H9 (cell line): ENCODE measurements at regions not wholly inside any gene's neighbourhood (a gene's known extent, or its start where the extent isn't known, plus 50 kb on each side); places are given as distances from the start of the nearest gene placed in this dataset.

Source experiments
- DNase-seq: peaks from one replicate; pipeline ENCODE4 v3.0.0-alpha.2; 2017
- H2AFZ ChIP-seq: one replicate; pipeline ENCODE4 v1.6.1; 2013; ENCODE audit warnings: mild to moderate bottlenecking, low read length, control low read depth, moderate library complexity
- H2AK5ac ChIP-seq: 2 replicates; pipeline ENCODE4 v1.6.1; 2013; ENCODE audit warnings: low read length, control low read depth, mixed read lengths; ENCODE audit not compliant: insufficient read length
- H2BK120ac ChIP-seq: one replicate; pipeline ENCODE4 v1.6.1; 2013; ENCODE audit warnings: low read depth, mild to moderate bottlenecking, low read length, control low read depth, inconsistent platforms; ENCODE audit not compliant: poor library complexity, severe bottlenecking
- H2BK12ac ChIP-seq: 2 replicates; pipeline ENCODE4 v1.6.1; 2013; ENCODE audit warnings: low read length, control low read depth, mixed read lengths, low read depth; ENCODE audit not compliant: insufficient read length
- H2BK15ac ChIP-seq: 2 replicates; pipeline ENCODE4 v1.6.1; 2013; ENCODE audit warnings: low read depth, low read length, control low read depth
- H2BK20ac ChIP-seq: one replicate; pipeline ENCODE4 v1.6.1; 2013; ENCODE audit warnings: low read depth, mild to moderate bottlenecking, low read length, control low read depth, inconsistent platforms; ENCODE audit not compliant: poor library complexity, severe bottlenecking
- H2BK5ac ChIP-seq: 2 replicates; pipeline ENCODE4 v1.6.1; 2013; ENCODE audit warnings: low read length, control low read depth, mixed read lengths; ENCODE audit not compliant: insufficient read length
- H3K14ac ChIP-seq: 2 replicates; pipeline ENCODE4 v1.6.1; 2013; ENCODE audit warnings: low read length, control low read depth; ENCODE audit not compliant: insufficient read depth
- H3K18ac ChIP-seq: 2 replicates; pipeline ENCODE4 v1.6.1; 2013; ENCODE audit warnings: low read depth, mild to moderate bottlenecking, mixed read lengths, low read length, control low read depth; ENCODE audit not compliant: insufficient read length
- H3K23ac ChIP-seq: 2 replicates; pipeline ENCODE4 v1.6.1; 2013; ENCODE audit warnings: low read length, control low read depth, mixed read lengths, low read depth; ENCODE audit not compliant: insufficient read length
- H3K23me2 ChIP-seq: 2 replicates; pipeline ENCODE4 v1.6.1; 2013; ENCODE audit warnings: low read depth, mild to moderate bottlenecking, mixed read lengths, low read length, control low read depth; ENCODE audit not compliant: insufficient read length, poor library complexity, severe bottlenecking
- H3K27ac ChIP-seq: 2 replicates; pipeline ENCODE4 v1.5.1; 2013; ENCODE audit warnings: low read length, control low read depth, mixed read lengths, low read depth; ENCODE audit not compliant: insufficient read length
- H3K27me3 ChIP-seq: 2 replicates; pipeline ENCODE4 v1.6.1; 2013; ENCODE audit warnings: low read length, control low read depth, inconsistent platforms; ENCODE audit not compliant: insufficient read depth
- H3K4ac ChIP-seq: 2 replicates; pipeline ENCODE4 v1.6.1; 2013; ENCODE audit warnings: low read depth, mild to moderate bottlenecking, control low read depth, inconsistent platforms, low read length, moderate library complexity
- H3K4me1 ChIP-seq: 2 replicates; pipeline ENCODE4 v1.6.1; 2013; ENCODE audit warnings: low read length, control low read depth, inconsistent platforms; ENCODE audit not compliant: insufficient read depth
- H3K4me2 ChIP-seq: 2 replicates; pipeline ENCODE4 v1.6.1; 2013; ENCODE audit warnings: low read length, control low read depth, mixed read lengths; ENCODE audit not compliant: insufficient read length, insufficient read depth
- H3K56ac ChIP-seq: 2 replicates; pipeline ENCODE4 v1.6.1; 2013; ENCODE audit warnings: low read depth, mild to moderate bottlenecking, mixed read lengths, low read length, control low read depth; ENCODE audit not compliant: insufficient read length
- H3K79me1 ChIP-seq: 2 replicates; pipeline ENCODE4 v1.6.1; 2013; ENCODE audit warnings: low read depth, mild to moderate bottlenecking, moderate library complexity, low read length, control low read depth, inconsistent platforms; ENCODE audit not compliant: insufficient read depth, poor library complexity, severe bottlenecking
- H3K79me2 ChIP-seq: 2 replicates; pipeline ENCODE4 v1.6.1; 2013; ENCODE audit warnings: low read length, control low read depth, inconsistent platforms; ENCODE audit not compliant: insufficient read depth
- H3K9ac ChIP-seq: 2 replicates; pipeline ENCODE4 v1.6.1; 2013; ENCODE audit warnings: low read length, control low read depth, mixed read lengths; ENCODE audit not compliant: insufficient read length; ENCODE audit errors: extremely low read depth
- H3K9me3 ChIP-seq: one replicate; pipeline ENCODE4 v1.6.1; 2013; ENCODE audit warnings: low read depth, low read length, inconsistent platforms; ENCODE audit not compliant: control insufficient read depth
- H3T11ph ChIP-seq: one replicate; pipeline ENCODE4 v1.6.1; 2013; ENCODE audit warnings: mild to moderate bottlenecking, low read length, control low read depth, inconsistent platforms
- H4K20me1 ChIP-seq: one replicate; pipeline ENCODE4 v1.6.1; 2013; ENCODE audit not compliant: control insufficient read depth, insufficient read length, insufficient read depth
- H4K5ac ChIP-seq: 2 replicates; pipeline ENCODE4 v1.6.1; 2013; ENCODE audit warnings: low read depth, mild to moderate bottlenecking, mixed read lengths, low read length, control low read depth; ENCODE audit not compliant: insufficient read length
- H4K8ac ChIP-seq: replicated peaks from 2 replicates; pipeline ENCODE4 v1.6.1; 2013; ENCODE audit warnings: low read length, control low read depth, mixed read lengths, low read depth; ENCODE audit not compliant: insufficient read length
- H4K91ac ChIP-seq: 2 replicates; pipeline ENCODE4 v1.6.1; 2013; ENCODE audit warnings: low read depth, mild to moderate bottlenecking, moderate library complexity, mixed read lengths, low read length, control low read depth; ENCODE audit not compliant: insufficient read length
- H3K27ac Mint-ChIP-seq, 3 experiments: 2 replicates in 2 of 3; 3 replicates in 1 of 3; pipeline ENCODE4 v1.8.0; 2020 to 2021; ENCODE audit warnings: mixed read lengths in 3 of 3, mild to moderate bottlenecking in 1 of 3, moderate library complexity in 1 of 3
- H3K27me3 Mint-ChIP-seq: 2 replicates; pipeline ENCODE4 v1.8.0; 2021; ENCODE audit warnings: low read depth, mild to moderate bottlenecking, moderate library complexity, mixed read lengths
- H3K36me3 Mint-ChIP-seq, 3 experiments: 2 replicates in 2 of 3; 3 replicates in 1 of 3; pipeline ENCODE4 v1.8.0; 2020 to 2021; ENCODE audit warnings: low read depth in 3 of 3, mixed read lengths in 3 of 3; ENCODE audit not compliant: insufficient read depth in 1 of 3
- H3K4me1 Mint-ChIP-seq, 2 experiments: 2 replicates each; pipeline ENCODE4 v1.8.0; 2020; ENCODE audit warnings: mixed read lengths in 2 of 2
- H3K4me3 Mint-ChIP-seq, 2 experiments: 2 replicates in 1 of 2; 3 replicates in 1 of 2; pipeline ENCODE4 v1.8.0; 2020 to 2021; ENCODE audit warnings: mild to moderate bottlenecking in 2 of 2, mixed read lengths in 2 of 2, moderate library complexity in 1 of 2
- H3K9me3 Mint-ChIP-seq, 2 experiments: 2 replicates in 1 of 2; 3 replicates in 1 of 2; pipeline ENCODE4 v1.8.0; 2020; ENCODE audit warnings: mild to moderate bottlenecking in 2 of 2, mixed read lengths in 2 of 2, moderate library complexity in 1 of 2
- WGBS: extraction: QIAGEN DNeasy Blood & Tissue Kit; methylation state at CpG from one replicate; pipeline ENCODE4 v1.1.7; 2013; ENCODE audit warnings: missing lambda C conversion rate, low lambda C conversion rate, mixed read lengths; ENCODE audit not compliant: insufficient read length; ENCODE audit errors: extremely low coverage; 5-methylcytosine and 5-hydroxymethylcytosine counted together
- TF ChIP-seq, protein P1 (sequence below): fragments of 200-600 bp; sonication (generic); conservative IDR thresholded peaks from 3 replicates; pipeline ENCODE4 v1.8.0; 2021; ENCODE audit warnings: antibody characterized with exemption, mild to moderate bottlenecking

DNA sequence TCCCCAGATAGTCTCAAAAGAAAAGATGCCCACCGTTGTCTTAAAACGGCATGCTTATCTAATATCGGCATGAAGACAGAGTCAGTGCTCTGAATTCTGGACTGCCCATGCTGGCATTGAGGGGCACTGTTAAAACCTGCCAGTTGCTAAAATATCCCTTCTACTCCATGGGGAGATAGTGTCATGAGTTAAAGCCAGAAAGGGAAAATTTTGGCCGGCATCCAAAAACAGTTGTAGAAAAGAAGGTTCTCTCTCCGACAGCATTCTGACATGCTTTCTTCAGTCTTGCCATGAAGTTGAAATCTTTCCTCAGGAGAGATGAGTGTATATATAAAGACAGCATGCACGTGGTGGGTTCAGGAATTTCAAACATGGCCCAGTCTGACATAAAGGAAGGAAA lies 401.3 kb upstream of the PIK3C3 start:
- no peaks in the 10 kb centered on the region for H3K23me2 ChIP-seq
- no peaks in the 10 kb centered on the region for H3K36me3 Mint-ChIP-seq
- H3K9me3 Mint-ChIP-seq: no peaks in the 10 kb centered on the region
- TF ChIP-seq, protein P1, sequence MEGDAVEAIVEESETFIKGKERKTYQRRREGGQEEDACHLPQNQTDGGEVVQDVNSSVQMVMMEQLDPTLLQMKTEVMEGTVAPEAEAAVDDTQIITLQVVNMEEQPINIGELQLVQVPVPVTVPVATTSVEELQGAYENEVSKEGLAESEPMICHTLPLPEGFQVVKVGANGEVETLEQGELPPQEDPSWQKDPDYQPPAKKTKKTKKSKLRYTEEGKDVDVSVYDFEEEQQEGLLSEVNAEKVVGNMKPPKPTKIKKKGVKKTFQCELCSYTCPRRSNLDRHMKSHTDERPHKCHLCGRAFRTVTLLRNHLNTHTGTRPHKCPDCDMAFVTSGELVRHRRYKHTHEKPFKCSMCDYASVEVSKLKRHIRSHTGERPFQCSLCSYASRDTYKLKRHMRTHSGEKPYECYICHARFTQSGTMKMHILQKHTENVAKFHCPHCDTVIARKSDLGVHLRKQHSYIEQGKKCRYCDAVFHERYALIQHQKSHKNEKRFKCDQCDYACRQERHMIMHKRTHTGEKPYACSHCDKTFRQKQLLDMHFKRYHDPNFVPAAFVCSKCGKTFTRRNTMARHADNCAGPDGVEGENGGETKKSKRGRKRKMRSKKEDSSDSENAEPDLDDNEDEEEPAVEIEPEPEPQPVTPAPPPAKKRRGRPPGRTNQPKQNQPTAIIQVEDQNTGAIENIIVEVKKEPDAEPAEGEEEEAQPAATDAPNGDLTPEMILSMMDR: no peak
- no peak overlapping the region for H3K4me3 Mint-ChIP-seq
- H3T11ph ChIP-seq: no peak overlapping the region
- H3K4me1 ChIP-seq: no peaks in the 10 kb centered on the region
- H3K79me2 ChIP-seq: no peaks in the 10 kb centered on the region
- H3K27ac ChIP-seq: no peak overlapping the region
- H3K23ac ChIP-seq: no peak overlapping the region
- no peak overlapping the region for H4K8ac ChIP-seq
- no peaks in the 10 kb centered on the region for H4K20me1 ChIP-seq
- no peak overlapping the region; a peak in 1 of 7 replicates for H3K27ac Mint-ChIP-seq
- peaks cover 6% of the 10 kb centered on the region in 2 experiments for H3K4me1 Mint-ChIP-seq
- no peak overlapping the region for H2BK15ac ChIP-seq
- no peaks in the 10 kb centered on the region for H3K27me3 ChIP-seq
- no peaks in the 10 kb centered on the region for H3K79me1 ChIP-seq
- H3K9me3 ChIP-seq: no peaks in the 10 kb centered on the region
- H3K27me3 Mint-ChIP-seq: no peaks in the 10 kb centered on the region
- no peak overlapping the region for H4K91ac ChIP-seq
- H2AFZ ChIP-seq: no peak overlapping the region
- H4K5ac ChIP-seq: no peak overlapping the region
- no peak overlapping the region for H2BK120ac ChIP-seq
- no peak overlapping the region for H2BK5ac ChIP-seq
- H3K9ac ChIP-seq: no peak overlapping the region
- H2BK20ac ChIP-seq: no peak overlapping the region
- no peak overlapping the region for H3K4ac ChIP-seq
- H3K18ac ChIP-seq: no peak overlapping the region
- no CpG with 5 or more reads among the region's 6 CpGs for WGBS
- no peak for DNase-seq
- no peak overlapping the region for H3K56ac ChIP-seq
- H2BK12ac ChIP-seq: no peak overlapping the region
- no peak overlapping the region for H2AK5ac ChIP-seq
- H3K4me2 ChIP-seq: no peak overlapping the region
- no peak overlapping the region for H3K14ac ChIP-seq
